Heart right ventricle (tissue), 16 donors: ENCODE measurements at regions not wholly inside any gene's neighbourhood (a gene's known extent, or its start where the extent isn't known, plus 50 kb on each side); places are given as distances from the start of the nearest gene placed in this dataset.
A peak's percentile ranks its signal among the peaks of the same experiment; 100 is the strongest.

Experiments used
- ATAC-seq, 8 donors: fragments of 200-7000 bp; cut with Tn5 transposase; one replicate each; pipeline ENCODE4 v1.9.1; 2020; ENCODE audit warnings: mild to moderate bottlenecking in 8 of 8, moderate library complexity in 8 of 8, moderate number of reproducible peaks in 1 of 8
- DNase-seq, 2 donors: peaks; one replicate each; pipeline ENCODE4 v3.0.0-alpha.2; 2020
- H3K27ac ChIP-seq, 10 donors: fragments of 200-600 bp; sonication (generic) in 2 of 10; one replicate each; pipeline versions ENCODE4 v1.5.0 to v1.8.0; 2020 to 2022; ENCODE audit warnings: mild to moderate bottlenecking in 3 of 10
- H3K27me3 ChIP-seq, 7 donors: fragments of 200-600 bp; one replicate each; pipeline ENCODE4 v1.8.0; 2021 to 2022; ENCODE audit warnings: mild to moderate bottlenecking in 2 of 7
- H3K36me3 ChIP-seq, 9 donors: fragments of 200-600 bp; sonication (generic) in 1 of 9; one replicate each; pipeline versions ENCODE4 v1.5.0 to v1.8.0; 2020 to 2022; ENCODE audit warnings: mild to moderate bottlenecking in 2 of 9
- H3K4me1 ChIP-seq, 9 donors: fragments of 200-600 bp; sonication (generic) in 1 of 9; one replicate each; pipeline versions ENCODE4 v1.5.0 to v1.8.0; 2020 to 2022; ENCODE audit warnings: mild to moderate bottlenecking in 4 of 9
- H3K4me3 ChIP-seq, 10 donors: fragments of 200-600 bp; sonication (generic) in 2 of 10; one replicate each; pipeline versions ENCODE4 v1.5.0 to v1.8.0; 2020 to 2022; ENCODE audit warnings: mild to moderate bottlenecking in 7 of 10, moderate library complexity in 2 of 10
- H3K9me3 ChIP-seq, 11 donors: fragments of 200-600 bp in 10 of 11; sonication (generic) in 2 of 11; one replicate each; pipeline versions ENCODE4 v1.5.0 to v1.8.0; 2013 to 2022; ENCODE audit warnings: mild to moderate bottlenecking in 2 of 11, control low read depth in 1 of 11, moderate library complexity in 1 of 11
- CTCF ChIP-seq, 9 donors: fragments of 200-600 bp; sonication (generic) in 2 of 9; IDR thresholded peaks; one replicate each; pipeline versions ENCODE4 v1.5.0 to v1.8.0; 2021 to 2022; ENCODE audit warnings: antibody characterized with exemption in 9 of 9, mild to moderate bottlenecking in 5 of 9, moderate library complexity in 1 of 9
- whole genome bisulfite sequencing, 2 donors: extraction: QIAGEN DNeasy Blood & Tissue Kit; methylation state at CpG; one replicate each; pipeline ENCODE4 v1.1.7; 2013; ENCODE audit warnings: inconsistent platforms in 1 of 2; 5-methylcytosine and 5-hydroxymethylcytosine counted together
- intact Hi-C, 10 donors: fragments of 100-400 bp; cut with DNase I; formaldehyde crosslinking; loops; one replicate each; pipeline versions ENCODE4 v1.11.1 to v1.14.2; 2022
- donor health status: Arrhythmogenic right ventricular cardiomyopathy.
- donor health status: ischemic (EF 13 %, LVEDD 7.1; RV severe dilation, severe dysfunction).
- donor health status: healthy with polysubstance abuse.
- donor health status: DM: no; HTN: yes; CAD: no.
- donor health status: DM: no; HTN: no; CAD: no.
- donor health status: ischemic (EF 25% LVEDD 6.9; RV normal size, moderate dysfunction).
- donor health status: ischemic (EF 25% LVEDD 5.7; RV mildly dilated, moderate dysfunction).
- donor health status: healthy.
- donor health status: DM: yes; HTN: yes; CAD: no.
- donor health status: Ischemic cardiomyopathy.
- donor health status: ischemic (EF 35%, LVEDD 5.7; RV mildly dilated, moderate dysfunction).
- donor health status: nonischemic (EF 11% LVEDD 7.7; RV severe dilation, severe dysfunction).
- donor health status: DM: yes; HTN: yes; CAD: no.
- donor health status: PGD.
- donor health status: ischemic (EF 29% LVEDD 5.4; RV normal size, mild dysfunction).
- donor health status: nonischemic (EF 23%, LVEDD 6.1; RV moderate dilation, normal function).

GRCh38 chr6:165976684-165977083 is 191.0 kb downstream of the TBXT start:
- Histone ChIP-seq H3K36me3 (no peaks in the 10 kb centered on the region), H3K27ac (no peak overlapping the region), H3K27me3 (no peaks in the 10 kb centered on the region), H3K4me3 (no peak overlapping the region), H3K9me3 (no peaks in the 10 kb centered on the region), H3K4me1 (peaks cover 0 to 13% (median 0%) of the 10 kb centered on the region in 9 donors)
- ATAC-seq (peak in 3 of 8 donors; percentile 46 to 65 (median 51)), DNase-seq (no peak)
- intact Hi-C loops: loop anchor here in 1 of 10 donors (10.0 kb wide), 1 partner anchor 778 kb away; no protein-coding TSS in a partner anchor
- TF ChIP-seq CTCF (IDR thresholded peaks at IDR 0.05): no peak
- 35 to 43% methylated on average over 7 of the region's 7 CpGs for WGBS, 2 donors

- no peak for TF ChIP-seq CTCF (IDR thresholded peaks at IDR 0.05)
- intact Hi-C loops: loop anchor here in 1 of 10 donors (10.0 kb wide), 1 partner anchor 780 kb away; no protein-coding TSS in a partner anchor
- DNase-seq (no peak), ATAC-seq (no peak)
- peaks cover 0 to 13% (median 0%) of the 10 kb centered on the region in 9 donors for H3K4me1 ChIP-seq
- no peaks in the 10 kb centered on the region for H3K9me3 ChIP-seq
- H3K27ac ChIP-seq: no peak overlapping the region
- 81 to 89% methylated on average over 7 of the region's 7 CpGs for WGBS, 2 donors
- no peak overlapping the region for H3K4me3 ChIP-seq
- H3K27me3 ChIP-seq: no peaks in the 10 kb centered on the region
- H3K36me3 ChIP-seq: no peaks in the 10 kb centered on the region
Observed at GRCh38 chr6:165974817-165975216, 192.8 kb downstream of the TBXT start.

GRCh38 chr6:165973473-165973872 is 194.2 kb downstream of the TBXT start:
- intact Hi-C loops: loop anchor here in 1 of 10 donors (10.0 kb wide), 1 partner anchor 781 kb away; no protein-coding TSS in a partner anchor
- no peaks in the 10 kb centered on the region for H3K9me3 ChIP-seq
- peaks cover 0 to 8% (median 0%) of the 10 kb centered on the region in 9 donors for H3K4me1 ChIP-seq
- H3K27me3 ChIP-seq: no peaks in the 10 kb centered on the region
- H3K4me3 ChIP-seq: no peak overlapping the region
- ATAC-seq (peak in 3 of 8 donors; percentile 59 to 74 (median 59)), DNase-seq (no peak)
- WGBS, 2 donors: 79% methylated on average over 7 of the region's 7 CpGs
- TF ChIP-seq CTCF (IDR thresholded peaks at IDR 0.05): no peak
- H3K27ac ChIP-seq: no peak overlapping the region
- no peaks in the 10 kb centered on the region for H3K36me3 ChIP-seq

GRCh38 chr6:165972139-165972802 is 195.4 kb downstream of the TBXT start:
- DNase-seq: no peak
- intact Hi-C loops: loop anchor here in 1 of 10 donors (10.0 kb wide), 1 partner anchor 783 kb away; no protein-coding TSS in a partner anchor
- no peak for TF ChIP-seq CTCF (IDR thresholded peaks at IDR 0.05)
- no peak overlapping the region for H3K27ac ChIP-seq
- H3K27me3 ChIP-seq: no peaks in the 10 kb centered on the region
- H3K4me1 ChIP-seq: peaks cover 0 to 8% (median 0%) of the 10 kb centered on the region in 9 donors
- H3K4me3 ChIP-seq: no peak overlapping the region
- WGBS, 2 donors: 76 to 82% methylated on average over 12 of the region's 12 CpGs
- H3K9me3 ChIP-seq: no peaks in the 10 kb centered on the region
- no peaks in the 10 kb centered on the region for H3K36me3 ChIP-seq
- no peak for ATAC-seq
